Panc1 (cell line): ENCODE measurements at regions not wholly inside any gene's neighbourhood (a gene's known extent, or its start where the extent isn't known, plus 50 kb on each side); places are given as distances from the start of the nearest gene placed in this dataset.
"Not testable (repeated sequence)": the region's sequence is repeated elsewhere in the genome, so short reads cannot be mapped to it uniquely, and the experiment has no call there.

Experiments
- ATAC-seq: fragments of 200-7000 bp; cut with Tn5 transposase; 2 replicates; pipeline ENCODE4 v1.9.1; 2020; ENCODE audit warnings: mild to moderate bottlenecking, moderate library complexity
- BruUV-seq: library from RNA; stranded (reverse); fragments of 400-500 nt; replicated peaks from 2 replicates; lab custom pipeline; 2021; lab: Mats Ljungman, UMichigan
- CTCF ChIA-PET: fragments of 300-600 bp; sonication (Branson Sonifier 250); formaldehyde crosslinking; loops from one replicate; lab custom pipeline; 2022; ENCODE audit warnings: antibody characterized with exemption; lab: Charles Lee
- POLR2A ChIA-PET: fragments of 300-600 bp; sonication (Branson Sonifier 250); formaldehyde crosslinking; loops from one replicate; lab custom pipeline; 2022; ENCODE audit warnings: antibody characterized with exemption; lab: Charles Lee
- DNase-seq: peaks from one replicate; pipeline ENCODE4 v3.0.0-alpha.2; 2010; ENCODE audit warnings: low read depth, low spot score
- H3K27ac ChIP-seq: 2 replicates; pipeline ENCODE4 v1.5.1; 2011; ENCODE audit warnings: mild to moderate bottlenecking, low read length, inconsistent platforms
- H3K27me3 ChIP-seq: fragments of 200-500 bp; sonication (Bioruptor generic); 2 replicates; pipeline ENCODE4 v1.6.0; 2014; ENCODE audit warnings: low read length, inconsistent platforms; ENCODE audit not compliant: control insufficient read depth, insufficient read depth
- H3K36me3 ChIP-seq: fragments of 200-500 bp; sonication (Bioruptor generic); 2 replicates; pipeline ENCODE4 v1.5.1; 2014; ENCODE audit warnings: inconsistent platforms, mild to moderate bottlenecking, low read length, moderate library complexity; ENCODE audit not compliant: control insufficient read depth, insufficient read depth
- H3K4me1 ChIP-seq: 2 replicates; pipeline ENCODE4 v1.5.1; 2011; ENCODE audit warnings: inconsistent platforms, mild to moderate bottlenecking, low read length, moderate library complexity; ENCODE audit not compliant: control insufficient read depth, insufficient read depth
- H3K4me3 ChIP-seq, 2 experiments: 2 replicates each; pipeline ENCODE4 v1.5.1; 2011 to 2012; ENCODE audit warnings: low read depth in 2 of 2, low read length in 2 of 2, mild to moderate bottlenecking in 2 of 2, inconsistent platforms in 1 of 2, moderate library complexity in 1 of 2
- H3K9me3 ChIP-seq: fragments of 200-500 bp; sonication (Bioruptor generic); 2 replicates; pipeline ENCODE4 v1.5.1; 2014; ENCODE audit warnings: low read depth, mild to moderate bottlenecking, inconsistent platforms, low read length, moderate library complexity; ENCODE audit not compliant: control insufficient read depth, insufficient read depth
- POLR2AphosphoS5 ChIP-seq: IDR thresholded peaks from 2 replicates; pipeline ENCODE4 v1.6.1; 2012; ENCODE audit warnings: mild to moderate bottlenecking, low read depth, low read length, moderate library complexity
- SIN3A ChIP-seq: IDR thresholded peaks from 2 replicates; pipeline ENCODE4 v1.6.1; 2012; ENCODE audit warnings: low read depth, mild to moderate bottlenecking, low read length, moderate library complexity, borderline replicate concordance; ENCODE audit not compliant: insufficient read depth
- TCF7L2 ChIP-seq: IDR thresholded peaks from 2 replicates; pipeline ENCODE4 v1.6.1; 2011; ENCODE audit warnings: mild to moderate bottlenecking, low read depth, low read length, inconsistent platforms
- in situ Hi-C: cut with HindIII; loops from 2 replicates; pipeline ENCODE4 v1.10.0; 2016; ENCODE audit warnings: low sequenced_read_pairs, low pct_unique_long_range_greater_than_20kb
- intact Hi-C: fragments of 100-400 bp; cut with micrococcal nuclease; formaldehyde crosslinking; loops from one replicate; pipeline ENCODE4 v1.10.0; 2022; ENCODE audit not compliant: unreplicated experiment
- TF ChIP-seq, protein P1 (sequence below), 2 experiments: IDR thresholded peaks; 2 replicates each; pipeline ENCODE4 v1.6.1; 2011 to 2012; ENCODE audit warnings: low read depth in 2 of 2, control low read depth in 1 of 2, low read length in 1 of 2, mild to moderate bottlenecking in 1 of 2, moderate library complexity in 1 of 2; ENCODE audit not compliant: insufficient read depth in 1 of 2
- TF ChIP-seq, protein P2 (sequence below): fragments of 450-650 bp; IDR thresholded peaks from 2 replicates; pipeline ENCODE4 v1.5.1; 2017; ENCODE audit warnings: mild to moderate bottlenecking

GRCh38 chr4:78717712-78718111 lies 58.4 kb upstream of the BMP2K start:
- in situ Hi-C loops, BruUV-seq: not testable (repeated sequence)

DNA sequence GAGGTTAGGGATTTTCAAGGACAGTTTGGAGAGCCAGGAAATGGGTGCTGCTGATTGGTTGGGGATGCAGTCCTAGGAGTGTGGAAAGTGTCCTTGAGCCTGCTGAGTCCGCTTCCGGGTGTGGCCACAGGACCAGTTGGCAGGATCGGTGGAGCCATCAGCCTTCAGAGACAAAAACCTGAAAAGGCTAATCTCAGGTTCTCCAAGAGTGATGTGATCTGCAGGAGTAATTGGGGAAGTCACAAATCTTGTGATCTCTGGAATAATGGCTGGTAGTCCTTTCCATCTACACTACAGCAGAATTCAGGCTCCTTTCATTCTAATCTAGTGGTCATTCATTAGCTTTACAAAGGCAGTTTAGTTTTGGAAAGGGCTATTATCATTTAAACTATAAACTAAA lies 55.9 kb upstream of the BMP2K start:
- no peak for DNase-seq
- BruUV-seq = no TSS peak
- Histone ChIP-seq H3K4me1 (no peaks in the 10 kb centered on the region), H3K4me3 (no peak overlapping the region), H3K27ac (no peak overlapping the region), H3K27me3 (no peaks in the 10 kb centered on the region), H3K9me3 (no peaks in the 10 kb centered on the region), H3K36me3 (no peaks in the 10 kb centered on the region)
- no peak for ATAC-seq
- ChIA-PET CTCF (no interaction called here), POLR2A (no interaction called here)
- intact Hi-C loops = no loop called here
- no peak for TF ChIP-seq POLR2AphosphoS5
- TF ChIP-seq TCF7L2 = no peak
- no peak for TF ChIP-seq SIN3A
- in situ Hi-C loops = no loop called here

More at GRCh38 chr4:78717712-78718111, 58.4 kb upstream of the BMP2K start:
- DNase-seq, H3K27ac ChIP-seq, CTCF ChIA-PET, ATAC-seq, H3K4me3 ChIP-seq, H3K4me1 ChIP-seq, H3K27me3 ChIP-seq, H3K36me3 ChIP-seq, POLR2A ChIA-PET, H3K9me3 ChIP-seq, intact Hi-C loops: not testable (repeated sequence)

DNA sequence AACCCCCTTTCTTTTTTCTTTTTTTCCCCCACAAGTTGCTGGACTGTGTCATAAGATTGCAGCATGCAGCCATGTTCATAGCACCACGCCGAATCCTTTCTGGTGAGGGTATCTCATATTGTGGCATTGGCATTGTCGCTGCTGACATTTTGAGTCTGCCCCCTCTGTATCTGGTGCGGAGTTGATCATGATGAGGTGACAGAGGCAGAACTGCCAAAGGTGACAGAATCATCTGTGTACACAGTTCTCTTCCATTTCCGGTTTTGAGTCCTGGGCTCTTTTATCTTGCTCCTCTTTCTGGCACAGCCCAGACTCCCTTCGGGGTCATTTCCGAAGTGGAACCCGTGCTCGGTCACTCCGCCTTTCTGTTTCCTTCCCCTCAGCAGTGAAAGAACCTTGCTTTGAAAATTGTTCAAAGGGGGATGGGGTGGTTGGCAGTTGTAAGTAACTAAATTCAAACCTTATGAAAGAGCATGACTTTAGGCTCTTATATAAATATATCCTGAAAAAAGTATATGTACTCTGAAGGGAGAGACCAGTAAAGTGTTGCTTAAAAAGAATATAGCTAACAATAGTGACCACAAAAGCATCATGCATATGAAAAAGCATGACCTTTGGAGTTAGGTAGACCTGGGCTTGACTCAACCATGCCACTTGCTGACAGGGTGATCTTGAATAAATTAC lies 55.0 kb upstream of the BMP2K start:
- intact Hi-C loops (no loop called here), in situ Hi-C loops (no loop called here)
- Histone ChIP-seq H3K36me3 (no peaks in the 10 kb centered on the region), H3K4me1 (no peaks in the 10 kb centered on the region), H3K27ac (no peak overlapping the region), H3K27me3 (no peaks in the 10 kb centered on the region), H3K9me3 (no peaks in the 10 kb centered on the region), H3K4me3 (no peak overlapping the region)
- CTCF ChIA-PET = no interaction called here
- POLR2A ChIA-PET = no interaction called here
- DNase-seq = no peak
- ATAC-seq = no peak
- TF ChIP-seq TCF7L2 (no peak), SIN3A (no peak), POLR2AphosphoS5 (no peak)
- TF ChIP-seq, protein P1, sequence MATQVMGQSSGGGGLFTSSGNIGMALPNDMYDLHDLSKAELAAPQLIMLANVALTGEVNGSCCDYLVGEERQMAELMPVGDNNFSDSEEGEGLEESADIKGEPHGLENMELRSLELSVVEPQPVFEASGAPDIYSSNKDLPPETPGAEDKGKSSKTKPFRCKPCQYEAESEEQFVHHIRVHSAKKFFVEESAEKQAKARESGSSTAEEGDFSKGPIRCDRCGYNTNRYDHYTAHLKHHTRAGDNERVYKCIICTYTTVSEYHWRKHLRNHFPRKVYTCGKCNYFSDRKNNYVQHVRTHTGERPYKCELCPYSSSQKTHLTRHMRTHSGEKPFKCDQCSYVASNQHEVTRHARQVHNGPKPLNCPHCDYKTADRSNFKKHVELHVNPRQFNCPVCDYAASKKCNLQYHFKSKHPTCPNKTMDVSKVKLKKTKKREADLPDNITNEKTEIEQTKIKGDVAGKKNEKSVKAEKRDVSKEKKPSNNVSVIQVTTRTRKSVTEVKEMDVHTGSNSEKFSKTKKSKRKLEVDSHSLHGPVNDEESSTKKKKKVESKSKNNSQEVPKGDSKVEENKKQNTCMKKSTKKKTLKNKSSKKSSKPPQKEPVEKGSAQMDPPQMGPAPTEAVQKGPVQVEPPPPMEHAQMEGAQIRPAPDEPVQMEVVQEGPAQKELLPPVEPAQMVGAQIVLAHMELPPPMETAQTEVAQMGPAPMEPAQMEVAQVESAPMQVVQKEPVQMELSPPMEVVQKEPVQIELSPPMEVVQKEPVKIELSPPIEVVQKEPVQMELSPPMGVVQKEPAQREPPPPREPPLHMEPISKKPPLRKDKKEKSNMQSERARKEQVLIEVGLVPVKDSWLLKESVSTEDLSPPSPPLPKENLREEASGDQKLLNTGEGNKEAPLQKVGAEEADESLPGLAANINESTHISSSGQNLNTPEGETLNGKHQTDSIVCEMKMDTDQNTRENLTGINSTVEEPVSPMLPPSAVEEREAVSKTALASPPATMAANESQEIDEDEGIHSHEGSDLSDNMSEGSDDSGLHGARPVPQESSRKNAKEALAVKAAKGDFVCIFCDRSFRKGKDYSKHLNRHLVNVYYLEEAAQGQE (IDR thresholded peaks at IDR 0.05; ENCODE audit: insufficient read depth in 1 of 2, low read depth in 2 of 2, low read length in 1 of 2) = no peak
- TF ChIP-seq, protein P2, sequence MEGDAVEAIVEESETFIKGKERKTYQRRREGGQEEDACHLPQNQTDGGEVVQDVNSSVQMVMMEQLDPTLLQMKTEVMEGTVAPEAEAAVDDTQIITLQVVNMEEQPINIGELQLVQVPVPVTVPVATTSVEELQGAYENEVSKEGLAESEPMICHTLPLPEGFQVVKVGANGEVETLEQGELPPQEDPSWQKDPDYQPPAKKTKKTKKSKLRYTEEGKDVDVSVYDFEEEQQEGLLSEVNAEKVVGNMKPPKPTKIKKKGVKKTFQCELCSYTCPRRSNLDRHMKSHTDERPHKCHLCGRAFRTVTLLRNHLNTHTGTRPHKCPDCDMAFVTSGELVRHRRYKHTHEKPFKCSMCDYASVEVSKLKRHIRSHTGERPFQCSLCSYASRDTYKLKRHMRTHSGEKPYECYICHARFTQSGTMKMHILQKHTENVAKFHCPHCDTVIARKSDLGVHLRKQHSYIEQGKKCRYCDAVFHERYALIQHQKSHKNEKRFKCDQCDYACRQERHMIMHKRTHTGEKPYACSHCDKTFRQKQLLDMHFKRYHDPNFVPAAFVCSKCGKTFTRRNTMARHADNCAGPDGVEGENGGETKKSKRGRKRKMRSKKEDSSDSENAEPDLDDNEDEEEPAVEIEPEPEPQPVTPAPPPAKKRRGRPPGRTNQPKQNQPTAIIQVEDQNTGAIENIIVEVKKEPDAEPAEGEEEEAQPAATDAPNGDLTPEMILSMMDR = no peak
- no TSS peak for BruUV-seq
